Stimulated activated CD8-positive, alpha-beta memory T cell treated with anti-CD3 and anti-CD28 coated beads, Interleukin-4, amount 100 ng/mL, for 48 hours (primary cell): ENCODE measurements at regions not wholly inside any gene's neighbourhood (a gene's known extent, or its start where the extent isn't known, plus 50 kb on each side); places are given as distances from the start of the nearest gene placed in this dataset.
"Not testable (repeated sequence)": the region's sequence is repeated elsewhere in the genome, so short reads cannot be mapped to it uniquely, and the experiment has no call there.

ENCODE experiments used
- DNase-seq: peaks from one replicate; pipeline ENCODE4 v3.0.0-alpha.2; 2020

DNA sequence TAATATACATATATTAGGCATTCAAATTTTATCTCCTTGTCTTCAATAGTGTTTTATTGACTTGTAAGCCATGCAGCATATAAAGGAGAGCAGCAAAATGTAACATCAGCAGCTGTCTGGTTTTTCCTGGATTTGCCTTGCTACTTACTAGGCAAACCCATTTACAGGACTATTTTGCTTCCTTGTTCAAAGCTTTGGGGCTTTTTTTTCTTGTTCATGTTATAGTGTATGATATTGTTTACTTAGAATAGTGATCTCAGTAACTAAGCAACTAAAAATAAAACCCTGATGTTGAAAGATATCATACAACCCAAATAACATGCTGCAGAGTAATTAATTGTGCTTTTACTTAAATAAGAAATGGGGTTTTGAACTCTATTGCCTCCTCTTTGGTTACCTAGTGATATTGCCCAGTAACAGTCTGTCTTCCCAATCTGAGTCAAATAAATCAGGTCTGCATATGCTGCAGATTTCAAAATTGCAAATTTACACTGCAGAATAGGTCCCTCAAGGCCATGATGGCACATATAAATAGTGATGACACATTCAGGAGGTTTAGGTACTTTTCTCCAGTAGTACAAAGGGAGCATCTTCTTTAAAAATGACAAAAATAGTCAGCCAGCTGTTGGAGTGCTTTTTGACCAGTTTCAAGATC is 578.1 kb upstream of the NECTIN3 start:
- DNase-seq = no peak

DNA sequence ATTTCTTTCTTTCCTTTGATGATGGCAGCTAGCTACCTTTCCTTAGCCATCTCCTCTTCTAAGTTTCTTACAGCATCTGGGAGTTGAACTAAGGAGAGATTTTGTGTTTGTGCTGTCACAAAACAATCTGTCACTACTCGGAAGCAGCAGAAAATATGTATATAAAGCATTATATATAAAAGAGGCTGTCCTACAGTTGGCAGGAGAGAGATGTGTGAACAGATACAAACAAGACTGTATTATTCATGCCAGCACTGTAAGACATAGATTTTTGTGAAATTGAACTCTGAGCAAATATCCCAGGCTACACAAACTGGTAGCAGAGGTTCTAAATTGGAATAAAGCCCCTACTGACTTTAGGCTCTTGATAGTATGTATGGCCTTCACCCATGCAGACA is 577.5 kb upstream of the NECTIN3 start:
- no peak for DNase-seq

DNA sequence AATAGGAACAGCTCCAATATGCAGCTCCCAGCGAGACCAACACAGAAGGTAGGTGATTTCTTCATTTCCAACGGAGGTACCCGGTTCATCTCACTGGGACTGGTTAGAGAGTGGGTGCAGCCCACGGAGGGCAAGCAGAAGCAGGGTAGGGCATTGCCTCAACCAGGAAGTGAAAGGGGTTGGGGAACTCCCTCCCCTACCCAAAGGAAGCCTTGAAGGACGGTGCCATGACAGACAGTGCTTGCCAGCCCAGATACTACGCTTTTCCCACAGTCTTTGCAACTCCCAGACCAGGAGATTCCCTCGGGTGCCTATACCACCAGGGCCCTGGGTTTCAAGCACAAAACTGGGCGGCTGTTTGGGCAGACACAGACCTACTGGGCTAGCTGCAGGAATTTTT is 576.9 kb upstream of the NECTIN3 start:
- no peak for DNase-seq

DNA sequence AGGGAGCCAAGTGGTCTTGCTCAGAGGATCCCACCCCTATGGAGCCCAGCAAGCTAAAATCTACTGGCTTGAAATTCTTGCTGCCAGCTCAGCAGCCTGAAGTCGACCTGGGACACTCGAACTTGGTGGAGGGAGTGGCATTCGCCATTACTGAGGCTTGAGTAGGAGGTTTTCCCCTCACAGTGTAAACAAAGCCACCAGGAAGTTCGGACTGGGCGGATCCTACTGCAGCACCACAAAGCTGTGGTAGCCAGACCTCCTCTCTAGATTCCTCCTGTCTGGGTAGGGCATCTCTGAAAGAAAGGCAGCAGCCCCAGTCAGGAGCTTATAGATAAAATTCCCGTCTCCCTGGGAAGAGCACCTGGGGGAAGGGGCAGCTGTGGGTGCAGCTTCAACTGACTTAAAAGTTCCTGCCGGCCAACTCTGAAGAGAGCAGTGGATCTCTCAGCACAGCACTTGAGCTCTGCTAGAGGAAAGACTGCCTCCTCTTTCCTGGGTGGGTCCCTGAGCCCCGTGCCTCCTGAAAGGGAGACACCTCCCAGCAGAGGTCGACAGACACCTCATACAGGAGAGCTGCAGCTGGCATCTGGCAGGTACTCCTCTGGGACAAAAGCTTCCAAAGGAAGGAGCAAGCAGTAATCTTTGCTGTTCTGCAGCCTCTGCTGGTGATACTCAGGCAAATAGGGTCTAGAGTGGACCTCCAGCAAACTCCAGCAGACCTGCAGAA is 576.3 kb upstream of the NECTIN3 start:
- no peak for DNase-seq

DNA sequence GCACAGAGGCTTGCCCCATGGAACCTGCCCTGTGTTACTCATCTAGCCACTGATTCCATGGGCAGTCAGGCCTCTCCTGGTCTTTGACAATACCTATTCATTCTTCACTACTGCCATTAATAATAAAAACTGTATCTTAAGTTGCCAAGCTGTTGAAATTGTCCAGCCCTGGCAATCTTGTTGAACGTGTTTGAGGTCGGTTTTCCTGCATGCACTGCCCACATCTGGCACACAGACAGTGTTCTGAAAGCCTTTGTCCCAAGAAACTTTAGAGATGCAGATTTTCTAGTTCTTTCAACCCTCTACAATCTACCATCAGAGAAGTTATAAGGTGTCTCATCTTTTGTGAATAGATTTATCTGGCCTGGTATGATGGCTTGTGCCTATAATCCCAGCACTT is 567.2 kb upstream of the NECTIN3 start:
- no peak for DNase-seq

DNA sequence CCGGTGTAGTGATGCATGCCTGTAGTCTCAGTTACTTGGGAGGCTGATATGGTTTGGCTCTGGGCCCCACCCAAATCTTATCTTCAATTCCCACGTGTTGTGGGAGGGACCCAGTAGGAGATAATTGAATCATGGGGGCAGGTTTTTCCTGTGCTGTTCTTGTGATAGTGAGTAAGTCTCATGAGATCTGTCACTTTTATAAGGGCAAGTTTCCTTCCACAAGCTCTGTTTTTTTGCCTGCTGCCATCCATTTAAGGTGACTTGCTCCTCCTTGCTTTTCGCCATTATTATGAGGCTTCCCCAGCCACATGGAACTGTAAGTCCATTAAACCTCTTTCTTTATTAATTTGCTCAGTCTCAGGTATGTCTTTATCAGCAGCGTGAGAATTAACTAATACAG is 566.7 kb upstream of the NECTIN3 start:
- DNase-seq = no peak

DNA sequence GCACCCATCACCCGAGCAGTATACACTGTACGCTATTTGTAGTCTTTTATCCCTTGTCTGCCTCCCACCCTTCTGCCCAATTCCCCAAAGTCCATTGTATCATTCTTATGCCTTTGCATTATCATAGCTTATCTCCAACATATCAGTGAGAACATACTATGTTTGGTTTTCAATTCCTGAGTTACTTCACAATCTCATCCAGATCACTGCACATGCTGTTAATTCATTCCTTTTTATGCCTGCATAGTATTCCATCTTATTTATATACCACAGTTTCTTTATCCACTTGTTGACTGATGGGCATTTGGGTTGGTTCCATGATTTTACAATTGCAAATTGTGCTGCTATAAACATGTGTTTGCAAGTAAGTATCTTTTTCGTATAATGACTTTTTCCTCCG is 564.7 kb upstream of the NECTIN3 start:
- DNase-seq = no peak

DNA sequence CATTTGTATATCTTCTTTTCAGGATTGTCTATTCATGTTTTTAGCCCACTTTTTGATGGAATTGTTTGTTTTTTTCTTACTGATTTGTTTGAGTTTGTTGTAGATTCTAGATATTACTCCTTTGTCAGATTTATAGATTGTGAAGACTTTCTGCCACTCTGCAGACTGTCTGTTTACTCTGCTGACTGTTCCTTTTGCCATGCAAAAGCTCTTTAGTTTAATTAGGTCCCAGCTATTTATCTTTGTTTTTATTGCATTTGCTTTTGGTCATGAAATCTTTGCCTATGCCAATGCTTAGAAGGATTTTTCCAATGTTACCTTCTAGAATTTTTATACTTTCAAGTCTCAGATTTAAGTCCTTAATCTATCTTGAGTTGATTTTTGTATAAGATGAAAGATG is 564.0 kb upstream of the NECTIN3 start:
- not testable (repeated sequence) for DNase-seq

DNA sequence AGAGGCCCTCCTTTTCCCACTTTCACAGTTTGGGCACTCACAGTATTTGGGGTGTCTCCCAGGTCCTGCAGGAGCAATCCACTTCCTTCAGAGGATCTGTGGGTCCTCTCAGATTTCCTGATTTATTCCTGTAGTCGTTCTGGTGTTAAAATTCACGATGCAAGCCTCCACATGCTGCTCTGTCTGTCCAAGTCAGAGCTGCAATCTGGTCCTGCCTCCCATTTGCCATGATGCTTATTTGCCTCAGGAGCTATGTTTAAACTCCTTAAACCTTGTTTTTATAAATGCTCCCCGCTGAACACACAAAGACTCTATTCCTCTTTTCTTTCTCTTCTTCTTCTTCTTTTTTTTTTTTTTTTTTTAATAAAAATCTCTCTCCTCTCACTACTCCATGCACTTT is 558.7 kb upstream of the NECTIN3 start:
- DNase-seq = no peak

DNA sequence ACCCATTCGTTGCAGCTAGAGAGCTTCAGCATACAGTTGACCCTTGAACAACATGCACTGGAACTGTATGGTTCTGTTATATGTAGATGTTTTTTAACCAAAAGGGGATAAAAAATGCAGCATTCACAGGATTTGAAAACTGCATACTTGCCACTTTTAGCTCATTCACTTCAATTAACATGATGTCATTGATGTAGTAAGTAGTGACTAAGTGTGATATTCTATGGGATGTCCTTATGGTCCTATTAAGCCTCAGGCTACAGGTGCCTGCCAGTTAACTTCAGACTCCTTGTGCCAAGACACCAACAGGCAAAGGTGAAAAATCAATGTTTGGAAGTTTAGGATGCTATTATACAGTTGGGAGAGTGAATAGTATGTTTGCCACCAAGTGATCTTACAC is 553.6 kb upstream of the NECTIN3 start:
- no peak for DNase-seq

DNA sequence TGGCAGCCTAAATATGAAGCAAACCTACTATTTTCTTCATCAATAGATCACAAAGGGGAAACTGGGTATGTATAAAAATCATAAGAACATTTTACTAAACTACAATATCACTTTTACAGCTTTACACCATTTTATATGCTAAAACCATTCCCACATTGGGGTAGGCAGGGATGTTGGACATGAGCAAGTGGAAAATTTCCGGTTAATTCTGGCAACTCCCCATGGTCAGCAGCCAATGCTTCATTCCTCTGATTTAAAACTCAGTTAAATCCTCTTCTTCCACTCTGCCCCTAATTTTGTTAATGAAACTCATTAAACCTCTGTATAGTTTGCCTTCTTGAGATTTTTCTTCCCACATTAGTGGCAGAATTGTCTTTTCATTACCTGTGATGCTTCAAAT is 552.5 kb upstream of the NECTIN3 start:
- DNase-seq = no peak

DNA sequence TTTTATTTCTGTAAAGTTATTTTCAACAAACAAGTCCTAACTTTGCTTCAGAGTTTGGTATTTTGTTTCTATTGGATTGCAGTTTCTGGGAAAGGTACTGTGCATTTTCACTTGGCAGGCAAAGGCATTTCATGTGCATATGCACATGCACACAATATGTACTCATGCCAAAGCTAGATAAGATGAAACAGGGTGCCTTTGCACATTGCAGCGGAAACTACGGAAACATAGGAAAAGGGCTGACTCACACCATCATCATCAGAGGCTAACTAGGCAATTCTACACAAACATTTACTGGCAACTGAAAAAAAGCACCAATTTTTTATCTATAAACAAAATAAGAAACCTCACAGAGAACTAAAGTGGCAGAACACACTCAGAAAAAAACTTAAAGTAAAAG is 550.6 kb upstream of the NECTIN3 start:
- DNase-seq = no peak

DNA sequence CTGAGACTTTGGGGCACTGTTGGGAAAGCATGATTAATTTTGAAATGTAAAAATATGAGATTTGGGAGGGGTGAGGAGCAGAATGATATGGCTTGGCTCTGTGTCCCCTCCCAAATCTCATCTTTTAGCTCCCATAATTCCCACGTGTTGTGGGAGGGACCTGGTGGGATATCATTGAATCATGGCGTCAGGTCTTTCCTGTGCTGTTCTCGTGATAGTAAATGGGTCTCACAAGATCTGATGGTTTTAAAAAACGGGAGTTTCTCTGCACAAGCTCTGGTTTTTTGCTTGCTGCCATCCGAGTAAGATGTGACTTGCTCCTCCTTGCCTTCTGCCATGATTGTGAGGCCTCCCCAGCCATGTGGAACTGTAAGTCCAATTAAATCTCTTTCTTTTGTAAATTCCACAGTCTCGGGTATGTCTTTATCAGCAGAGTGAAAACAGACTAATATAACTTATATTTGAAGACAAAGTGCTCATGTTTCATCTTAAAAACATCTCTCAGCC is 546.0 kb upstream of the NECTIN3 start:
- DNase-seq = not testable (repeated sequence)

DNA sequence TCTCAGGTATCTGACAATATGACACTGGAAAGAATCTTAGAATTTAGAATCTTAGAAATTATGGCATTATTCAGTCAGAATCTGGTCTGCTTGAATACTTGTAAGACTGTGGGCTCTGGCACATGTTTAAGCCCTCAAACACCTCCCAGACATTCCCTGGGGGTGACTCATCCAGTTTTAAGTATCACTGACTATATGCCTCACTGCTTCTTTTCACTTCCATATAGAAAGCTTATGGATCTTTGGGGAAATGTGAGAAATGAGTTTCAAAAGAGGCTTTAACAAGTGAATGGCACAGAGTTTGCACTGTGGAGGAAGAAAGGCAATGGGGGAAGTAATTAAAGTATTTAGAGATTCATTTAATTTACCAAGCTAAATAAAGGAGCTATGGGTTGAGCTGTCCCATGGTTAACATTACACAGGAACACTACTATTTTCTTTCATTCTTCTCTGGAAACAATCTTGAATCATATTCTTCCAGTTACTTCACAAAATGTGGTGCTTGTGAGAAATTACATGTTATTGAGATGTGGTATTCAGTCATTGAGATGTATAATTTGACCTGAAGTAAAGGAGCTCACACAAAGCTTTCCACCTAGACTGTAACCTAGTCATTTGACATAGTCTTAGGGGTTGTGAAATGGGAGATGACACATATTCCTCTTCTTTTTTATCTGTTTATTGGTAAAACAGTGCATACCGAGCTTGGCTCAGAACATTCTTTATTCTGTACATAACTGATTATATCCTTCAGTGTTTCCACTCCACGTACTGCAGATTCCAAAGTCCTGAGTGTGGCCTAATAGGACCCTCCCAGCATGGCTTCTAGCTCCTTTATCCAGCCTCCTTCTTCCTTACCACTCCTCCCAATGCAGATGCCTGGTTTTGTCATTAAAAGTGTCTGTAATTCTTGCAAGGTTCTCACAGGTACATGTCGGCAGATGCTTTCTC is 544.6 kb upstream of the NECTIN3 start:
- no peak for DNase-seq

DNA sequence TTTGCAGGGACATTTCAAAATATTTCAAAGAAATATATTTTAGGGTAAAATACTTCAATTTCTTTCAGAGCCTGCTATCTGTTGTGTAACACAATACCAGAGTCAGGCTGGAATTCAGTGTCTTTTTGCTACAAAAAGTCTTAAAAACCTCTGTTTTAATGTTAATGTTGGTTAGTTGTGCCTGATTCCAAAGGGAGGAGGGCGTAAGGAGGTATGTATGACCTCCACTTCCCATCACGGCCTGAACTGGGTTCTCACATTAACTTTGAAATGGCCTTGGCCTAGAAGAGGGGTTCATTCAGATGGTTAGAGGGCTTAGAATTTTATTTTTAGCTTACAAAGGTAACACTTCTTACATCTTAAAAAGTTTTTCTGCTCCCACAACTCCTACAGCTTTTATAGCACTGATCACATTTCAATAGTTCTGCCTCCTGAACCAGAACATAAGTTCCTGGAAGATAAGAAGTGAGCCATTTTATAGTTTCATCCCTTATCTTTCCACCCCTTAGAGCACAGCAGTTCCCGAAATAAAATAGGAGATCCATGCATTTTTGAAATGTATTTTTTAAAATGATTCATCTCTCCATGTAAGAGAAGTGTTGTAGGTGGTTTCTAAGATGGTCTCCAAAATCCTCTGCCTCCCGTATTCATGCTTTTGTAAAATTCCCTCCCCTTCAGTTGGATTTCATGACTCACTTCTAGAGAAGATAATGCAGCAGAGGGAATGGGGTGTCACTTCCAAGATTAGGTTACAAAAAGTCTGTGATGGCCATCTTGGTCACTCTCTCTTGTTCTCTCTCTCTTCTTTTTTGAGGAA is 543.1 kb upstream of the NECTIN3 start:
- no peak for DNase-seq

DNA sequence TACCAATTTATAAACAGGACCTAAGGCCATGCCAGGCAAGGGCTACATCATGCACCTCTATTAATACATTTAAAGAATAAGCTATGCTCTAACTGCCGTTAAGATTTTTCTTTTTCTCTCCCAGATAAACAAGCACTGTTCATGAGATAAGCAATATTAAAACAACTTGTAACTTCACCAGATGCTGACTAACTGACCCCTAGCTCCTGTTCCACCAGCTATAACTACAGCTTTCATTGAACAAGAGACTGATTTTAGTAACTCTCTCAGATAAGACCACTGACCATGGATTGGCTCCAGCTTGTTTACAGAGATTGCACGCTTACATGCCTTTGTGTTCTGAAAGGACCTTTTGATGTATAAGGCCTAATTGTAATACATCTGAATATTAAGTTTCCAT is 540.7 kb upstream of the NECTIN3 start:
- no peak for DNase-seq

DNA sequence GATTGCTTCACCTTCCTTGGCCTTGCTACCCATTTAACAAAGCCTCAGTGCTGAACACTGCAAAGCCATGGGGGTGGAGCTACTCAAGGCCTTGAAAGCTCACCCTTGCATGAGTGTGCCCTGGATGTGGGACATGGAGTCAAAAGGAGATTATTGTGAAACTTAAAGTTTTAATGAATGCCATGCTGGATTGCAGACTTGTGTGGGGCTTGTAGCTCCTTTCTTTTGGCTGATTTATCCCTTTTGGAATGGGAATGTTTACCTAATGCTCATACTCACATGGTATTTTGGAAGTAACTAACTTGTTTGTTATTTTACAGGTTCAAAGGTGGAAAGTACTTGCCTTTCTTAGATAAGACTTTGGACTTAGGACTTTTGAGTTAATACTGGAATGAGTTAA is 538.5 kb upstream of the NECTIN3 start:
- DNase-seq = no peak

DNA sequence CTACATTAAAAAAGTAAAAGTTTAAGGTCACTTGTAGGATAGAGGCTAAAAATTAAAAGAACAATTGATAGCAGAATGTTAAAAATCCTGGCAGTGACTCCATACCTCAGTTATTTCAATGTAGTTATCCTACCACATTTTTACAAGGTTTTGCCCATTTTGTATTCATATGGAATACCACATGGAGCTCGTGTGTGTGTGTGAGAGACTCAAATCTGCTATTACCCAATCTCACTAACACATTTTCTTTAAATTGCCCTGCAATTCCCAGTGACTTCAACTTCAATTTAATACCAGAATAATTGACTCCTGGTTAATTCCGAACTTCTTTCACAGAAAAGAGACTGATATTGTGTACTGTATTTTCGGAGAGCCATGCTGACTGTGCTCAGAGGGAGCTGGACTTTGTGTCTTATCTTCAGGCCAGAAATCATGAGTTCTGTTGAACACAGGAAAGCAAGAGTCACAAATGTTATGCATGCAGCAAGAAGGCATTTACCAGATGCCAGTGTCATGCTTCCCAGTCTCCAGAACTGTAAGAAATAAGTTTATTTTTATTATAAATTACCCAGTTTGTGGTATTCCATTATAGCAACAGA is 529.0 kb upstream of the NECTIN3 start:
- DNase-seq = no peak

DNA sequence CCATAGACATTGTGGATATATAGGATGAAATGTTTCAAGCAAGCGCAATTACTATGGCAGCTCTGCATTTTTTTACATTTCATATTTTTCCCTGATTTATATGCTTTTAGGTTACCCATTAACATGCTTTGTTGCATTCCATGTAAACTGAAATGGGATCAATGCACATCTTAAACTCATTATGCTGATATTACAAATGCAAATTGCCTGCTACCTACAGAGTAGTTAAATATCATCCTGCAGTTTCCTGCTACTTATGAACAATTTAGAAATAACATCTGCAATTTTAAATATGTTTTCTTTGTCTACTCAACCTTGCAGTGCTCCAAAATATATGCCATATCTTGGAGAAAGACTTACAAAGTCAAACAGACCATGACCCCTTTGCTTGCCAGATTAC is 526.9 kb upstream of the NECTIN3 start:
- DNase-seq = no peak

DNA sequence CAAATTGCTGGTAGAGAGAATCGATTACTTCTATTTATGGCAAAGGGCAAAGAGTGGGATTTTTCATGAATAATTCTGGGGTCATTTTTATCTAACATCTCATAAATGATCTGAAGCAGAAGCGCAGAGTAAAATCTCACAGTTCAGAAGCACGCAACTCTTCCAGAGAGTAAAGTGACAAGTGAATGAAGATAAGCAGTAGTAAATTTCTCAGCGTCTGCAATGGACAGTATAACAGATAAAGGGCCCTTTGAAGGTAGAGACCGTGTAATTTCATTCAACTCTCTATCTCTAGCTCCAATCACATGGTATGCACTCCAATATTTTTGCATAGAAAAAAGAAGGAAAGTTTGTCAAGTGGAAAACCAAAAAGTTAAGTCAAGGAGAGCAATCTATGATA is 521.1 kb upstream of the NECTIN3 start:
- no peak for DNase-seq

DNA sequence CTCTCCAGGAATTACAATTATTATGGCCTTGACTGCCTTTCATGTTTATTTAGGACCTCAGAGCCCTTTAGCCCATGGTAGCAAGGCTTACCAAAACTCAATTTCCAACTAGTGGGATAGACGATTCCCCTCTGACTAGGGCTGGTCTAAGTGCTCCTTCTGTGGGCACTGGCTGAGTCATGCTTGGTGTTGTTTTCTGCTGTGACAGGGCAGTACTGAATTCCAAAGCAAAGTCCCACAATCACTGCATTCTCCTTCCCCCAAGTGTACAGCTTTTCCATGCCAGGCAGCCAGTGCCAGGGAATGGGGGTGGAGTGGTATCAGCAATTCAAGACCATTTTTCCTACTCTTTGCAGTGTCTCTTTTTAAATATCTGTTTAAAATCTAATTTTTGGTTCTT is 509.0 kb upstream of the NECTIN3 start:
- DNase-seq = no peak

DNA sequence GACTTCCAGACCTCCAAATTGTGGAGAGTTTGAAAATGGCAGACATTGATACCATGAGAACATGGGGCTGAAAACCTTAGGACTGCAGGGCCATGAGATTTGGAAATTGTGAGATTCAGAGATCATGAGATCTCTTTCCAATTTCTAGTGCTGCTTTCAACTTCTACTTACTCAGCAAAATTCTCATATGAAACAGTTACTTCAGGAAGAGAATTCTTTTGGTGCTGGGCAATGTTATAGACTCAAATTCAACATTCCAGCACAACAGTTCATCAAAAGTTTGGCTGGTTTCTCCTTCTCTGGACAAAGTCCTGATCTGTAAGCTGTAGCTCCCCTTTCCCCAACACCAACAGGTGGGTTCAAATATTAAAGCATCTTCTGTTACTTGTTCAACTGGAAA is 506.9 kb upstream of the NECTIN3 start:
- DNase-seq = no peak
